Urothelium cell line (cell line): ENCODE measurements at regions not wholly inside any gene's neighbourhood (a gene's known extent, or its start where the extent isn't known, plus 50 kb on each side); places are given as distances from the start of the nearest gene placed in this dataset.

Experiments used
- DNase-seq: peaks from one replicate; pipeline ENCODE4 v3.0.0; 2011; ENCODE audit warnings: low spot score, mixed read lengths
- FAIRE-seq: peaks from 2 replicates; lab custom pipeline; 2011; peaks lifted over from hg19 to GRCh38; lab: Jason Lieb, UNC

- no peak for DNase-seq
- FAIRE-seq: no peak
Measured at GRCh38 chr11:13868710-13869397, 93.7 kb upstream of the SPON1 start.

DNA sequence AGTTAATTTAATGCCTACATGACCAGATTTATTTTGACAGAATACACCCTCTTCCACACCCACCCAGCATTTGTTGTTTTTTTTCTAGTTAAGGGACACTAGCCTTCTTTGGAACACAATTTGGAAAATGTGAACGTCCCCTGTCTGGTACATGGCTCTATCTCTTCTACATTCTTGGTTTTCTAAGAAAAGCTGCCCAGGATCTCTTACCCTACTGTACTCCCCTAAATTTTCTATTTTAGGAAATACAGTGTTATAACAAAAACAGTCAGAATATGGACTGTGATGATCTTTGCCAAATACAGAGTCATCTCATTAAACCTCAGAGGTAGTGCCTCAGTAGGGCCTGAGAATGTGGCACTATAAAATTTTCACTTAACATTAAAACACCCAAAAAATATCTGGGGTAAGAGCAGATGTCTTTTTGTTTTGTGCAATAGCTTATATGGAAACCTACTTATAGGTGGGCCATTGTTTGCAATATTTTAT lies 93.1 kb upstream of the SPON1 start:
- FAIRE-seq (no peak), DNase-seq (no peak)

- FAIRE-seq: no peak
- no peak for DNase-seq
Measured at GRCh38 chr11:13874597-13874996, 87.9 kb upstream of the SPON1 start.

DNA sequence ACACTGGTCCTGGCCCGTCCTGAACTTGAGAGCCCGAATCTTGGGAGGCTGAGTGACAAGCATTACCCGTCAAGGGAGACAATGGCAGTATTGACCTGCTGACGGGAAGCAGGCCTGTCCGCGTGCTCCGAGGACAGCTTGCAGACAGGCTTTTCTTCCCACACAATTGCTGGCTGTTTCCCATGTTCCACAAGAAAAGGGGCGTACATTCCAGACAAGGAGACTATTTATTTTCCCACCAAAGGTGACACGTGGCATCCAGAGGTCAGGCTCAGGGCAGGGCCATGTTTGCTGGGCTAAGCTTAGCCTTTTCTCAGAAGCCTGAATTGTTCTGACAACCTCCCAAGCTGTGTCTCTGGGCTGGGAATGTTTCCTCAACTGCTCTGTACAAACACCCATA lies 86.9 kb upstream of the SPON1 start:
- DNase-seq (no peak), FAIRE-seq (no peak)

DNA sequence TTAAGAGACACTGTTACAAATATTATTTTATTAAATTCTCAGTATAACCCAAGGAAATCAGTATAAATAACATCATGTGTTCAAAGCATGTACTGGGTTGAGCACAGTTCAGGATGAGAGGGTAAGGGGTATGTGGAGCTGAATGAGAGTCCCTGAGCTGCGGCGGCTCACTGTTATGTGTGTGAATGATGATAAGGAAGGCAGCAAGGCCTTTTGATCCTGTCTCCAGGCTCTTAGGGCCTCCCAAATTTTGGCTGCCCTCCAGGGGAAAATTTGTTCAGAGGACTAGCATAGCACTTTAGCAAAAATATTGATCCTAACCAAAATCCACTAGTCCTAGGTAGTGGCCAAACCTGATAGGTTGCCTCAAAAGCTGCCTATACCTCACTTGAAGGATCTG lies 86.1 kb upstream of the SPON1 start:
- DNase-seq: no peak
- no peak for FAIRE-seq

GRCh38 chr11:13878077-13878476 lies 84.4 kb upstream of the SPON1 start:
- DNase-seq (no peak), FAIRE-seq (no peak)

DNA sequence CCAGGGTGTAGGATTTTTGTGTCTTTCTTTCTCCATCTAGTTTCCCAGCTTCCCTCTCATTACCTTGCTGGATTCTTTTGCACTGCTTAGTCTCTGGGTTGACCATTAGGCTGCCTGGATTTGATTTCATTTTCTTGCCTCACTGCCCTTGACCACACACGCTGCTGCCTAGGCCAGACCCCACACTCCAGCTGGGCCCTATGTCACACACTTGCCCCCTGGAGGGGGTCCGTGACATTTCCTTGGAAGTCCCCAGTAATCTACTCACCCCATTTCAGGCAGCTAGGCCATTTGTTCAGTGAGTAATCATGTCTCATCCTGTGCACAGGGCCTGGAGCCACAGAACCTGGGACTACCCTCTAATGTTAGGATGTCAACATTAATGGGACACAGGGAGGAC lies 81.9 kb upstream of the SPON1 start:
- FAIRE-seq (no peak), DNase-seq (no peak)

DNA sequence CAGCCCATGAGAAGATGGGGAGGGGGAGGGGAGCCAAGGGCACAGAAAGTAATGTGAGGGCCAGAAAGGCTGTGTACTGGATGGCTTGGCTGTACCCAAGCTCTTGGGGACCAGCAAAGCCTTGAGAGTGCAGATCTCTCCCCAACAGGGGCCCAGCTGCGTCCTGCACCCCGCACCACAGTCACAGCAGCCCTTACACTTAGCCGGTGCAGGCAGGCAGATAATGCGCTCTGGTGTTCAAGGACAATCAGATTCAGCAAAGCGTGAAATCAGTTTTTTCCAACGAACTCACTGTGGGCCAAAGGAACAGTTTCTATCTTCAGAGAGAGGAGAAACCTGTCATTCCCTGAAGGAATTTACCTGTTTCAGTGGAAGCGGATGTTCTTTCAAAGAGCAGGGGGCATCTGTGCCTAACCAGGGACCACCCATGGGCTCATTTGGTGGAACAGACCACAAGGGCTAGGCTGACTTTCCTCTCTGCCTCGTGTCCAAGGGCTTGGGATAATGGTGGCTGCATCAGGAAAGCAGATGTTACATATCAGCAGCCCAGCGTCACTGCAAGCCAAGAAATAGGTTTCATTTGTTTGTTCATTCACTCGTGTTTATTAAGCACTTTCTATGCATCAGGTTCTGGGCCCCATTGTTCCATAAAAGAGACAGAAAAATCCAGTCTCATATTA lies 81.2 kb upstream of the SPON1 start:
- DNase-seq: no peak
- peak; percentile 30 for FAIRE-seq

DNA sequence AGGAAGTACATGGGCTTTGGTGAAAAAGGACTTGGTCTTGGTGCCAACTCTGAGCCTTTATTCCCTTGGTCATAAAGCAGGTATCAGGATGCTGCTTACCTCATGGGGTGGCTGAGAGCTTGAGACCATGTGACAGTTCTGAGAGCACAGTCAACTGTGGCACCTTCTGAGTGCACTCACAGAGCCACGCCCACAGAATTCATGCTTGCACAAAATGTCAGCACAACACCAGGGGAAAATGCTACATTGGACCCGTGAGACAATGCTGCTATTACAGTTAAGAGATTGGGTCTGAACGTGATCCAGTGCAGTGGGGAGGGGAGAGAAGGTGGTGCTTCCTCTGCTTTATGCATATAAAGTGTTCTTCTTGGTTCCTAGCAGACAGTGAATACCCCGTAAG lies 79.5 kb upstream of the SPON1 start:
- no peak for FAIRE-seq
- no peak for DNase-seq

DNA sequence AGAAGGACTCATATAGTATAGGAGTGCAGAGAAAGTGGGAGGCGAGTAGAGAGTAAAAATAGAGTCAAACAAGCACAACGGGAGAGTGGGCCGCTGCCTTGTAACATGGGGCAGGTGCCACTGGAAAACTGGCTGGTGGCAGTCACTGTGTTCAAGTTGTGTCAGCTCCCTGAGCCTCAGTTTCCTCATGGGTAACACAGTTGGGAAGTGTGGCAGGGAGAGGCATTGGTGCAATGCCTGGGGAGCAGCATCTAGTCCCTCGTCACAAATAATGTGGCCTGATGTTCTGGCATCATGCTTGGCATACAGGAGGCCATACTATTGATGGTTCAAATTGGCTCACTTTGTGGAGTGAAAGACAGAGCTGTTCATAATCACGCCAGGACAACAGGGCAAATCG lies 78.9 kb upstream of the SPON1 start:
- FAIRE-seq: no peak

DNA sequence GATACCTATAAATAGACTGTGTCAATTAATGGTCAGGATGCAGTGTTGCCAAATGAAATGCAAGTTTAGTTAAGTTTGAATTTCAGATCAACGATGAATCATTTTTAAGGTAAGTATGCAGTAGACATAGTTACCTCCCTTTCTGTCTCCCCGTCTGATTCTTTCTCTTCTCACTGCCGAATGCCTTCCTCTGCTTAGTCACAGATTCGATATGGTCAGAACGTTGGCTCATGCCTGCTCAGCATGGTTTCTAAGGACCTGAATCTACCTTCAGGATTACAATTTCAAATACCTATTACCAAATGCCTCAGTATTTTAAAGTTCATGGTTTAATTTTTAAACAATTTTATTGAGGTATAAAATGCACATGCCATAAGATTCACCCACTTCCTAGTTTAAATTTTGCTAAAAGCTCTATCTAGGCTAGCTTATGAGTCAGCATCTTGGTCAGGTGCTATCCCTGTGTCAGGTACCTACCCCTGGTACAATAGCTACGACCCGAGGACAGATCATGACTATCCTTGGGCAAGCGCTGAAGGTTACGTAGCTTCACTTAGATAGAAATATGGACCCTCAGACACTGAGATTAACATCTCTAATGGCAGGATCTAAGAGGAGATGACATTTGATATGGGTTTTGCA lies 78.2 kb upstream of the SPON1 start:
- DNase-seq (peak; percentile 51), FAIRE-seq (no peak)

More for the DNA sequence above, 78.9 kb upstream of the SPON1 start:
- no peak for DNase-seq

GRCh38 chr11:13885083-13885482 lies 77.4 kb upstream of the SPON1 start:
- no peak for DNase-seq
- no peak for FAIRE-seq

GRCh38 chr11:13889552-13890249 lies 72.8 kb upstream of the SPON1 start:
- FAIRE-seq (no peak), DNase-seq (no peak)

GRCh38 chr11:13891911-13892310 lies 70.6 kb upstream of the SPON1 start:
- no peak for FAIRE-seq

GRCh38 chr11:13896175-13896980 lies 66.1 kb upstream of the SPON1 start:
- FAIRE-seq: no peak
- DNase-seq: no peak

More at GRCh38 chr11:13891911-13892310, 70.6 kb upstream of the SPON1 start:
- DNase-seq: no peak

DNA sequence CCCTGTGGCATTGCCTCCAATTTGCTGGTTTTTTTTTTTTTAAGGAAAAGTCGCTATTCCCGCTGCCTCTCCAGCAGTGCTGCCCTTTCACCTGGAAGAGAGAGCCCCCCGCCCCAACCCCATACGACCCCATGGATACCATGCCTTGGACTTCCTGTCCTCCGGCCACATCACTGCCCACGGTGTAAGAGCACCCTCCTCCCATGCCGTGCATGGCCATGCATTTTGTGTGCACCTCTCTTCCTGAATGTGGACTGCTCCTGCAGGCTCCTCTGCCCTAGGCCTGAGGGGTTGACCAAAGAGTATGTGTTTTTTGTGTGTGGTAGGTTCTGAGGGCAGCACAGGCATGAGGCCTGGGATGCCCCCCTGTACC lies 65.6 kb upstream of the SPON1 start:
- FAIRE-seq (no peak), DNase-seq (no peak)

GRCh38 chr11:13897646-13898276 lies 64.8 kb upstream of the SPON1 start:
- DNase-seq: no peak
- FAIRE-seq: no peak

GRCh38 chr11:13899603-13900002 lies 62.9 kb upstream of the SPON1 start:
- FAIRE-seq (no peak), DNase-seq (no peak)

GRCh38 chr11:13902523-13902922 lies 60.0 kb upstream of the SPON1 start:
- no peak for DNase-seq

GRCh38 chr11:13905137-13905781 lies 57.3 kb upstream of the SPON1 start:
- DNase-seq: no peak
- no peak for FAIRE-seq

More at GRCh38 chr11:13902523-13902922, 60.0 kb upstream of the SPON1 start:
- FAIRE-seq: no peak
